Fibroblast of skin of left quadriceps (primary cell): ENCODE measurements at regions not wholly inside any gene's neighbourhood (a gene's known extent, or its start where the extent isn't known, plus 50 kb on each side); places are given as distances from the start of the nearest gene placed in this dataset.
"Not testable (repeated sequence)": the region's sequence is repeated elsewhere in the genome, so short reads cannot be mapped to it uniquely, and the experiment has no call there.

Experiments used
- DNase-seq, 2 experiments: peaks; one replicate each; pipeline ENCODE4 v3.0.0-alpha.2; 2013; ENCODE audit warnings: low read depth in 2 of 2

GRCh38 chr17:5864741-5865657, 205.2 kb upstream of the WSCD1 start:
- DNase-seq: no peak

- no peak for DNase-seq
Observed at GRCh38 chr17:5866978-5867377, 203.2 kb upstream of the WSCD1 start.

- DNase-seq: no peak
Observed at GRCh38 chr17:5869041-5869745, 201.0 kb upstream of the WSCD1 start.

GRCh38 chr17:5870231-5870953, 199.8 kb upstream of the WSCD1 start:
- DNase-seq: no peak

GRCh38 chr17:5871666-5872065, 198.5 kb upstream of the WSCD1 start:
- DNase-seq: no peak

GRCh38 chr17:5872831-5873230, 197.3 kb upstream of the WSCD1 start:
- no peak for DNase-seq

GRCh38 chr17:5873781-5874180, 196.4 kb upstream of the WSCD1 start:
- no peak for DNase-seq

GRCh38 chr17:5874486-5874885, 195.7 kb upstream of the WSCD1 start:
- no peak for DNase-seq

- DNase-seq: no peak
Observed at GRCh38 chr17:5877366-5877765, 192.8 kb upstream of the WSCD1 start.

- no peak for DNase-seq
Observed at GRCh38 chr17:5877948-5878347, 192.2 kb upstream of the WSCD1 start.

- DNase-seq: no peak
Observed at GRCh38 chr17:5881849-5882248, 188.3 kb upstream of the WSCD1 start.

GRCh38 chr17:5883775-5884665, 186.2 kb upstream of the WSCD1 start:
- no peak for DNase-seq

GRCh38 chr17:5885336-5885735, 184.8 kb upstream of the WSCD1 start:
- no peak for DNase-seq

GRCh38 chr17:5888811-5889210, 181.4 kb upstream of the WSCD1 start:
- DNase-seq: no peak

- DNase-seq: no peak
Observed at GRCh38 chr17:5892921-5893675, 177.1 kb upstream of the WSCD1 start.

GRCh38 chr17:5893741-5894140, 176.4 kb upstream of the WSCD1 start:
- no peak for DNase-seq

- DNase-seq: no peak
Observed at GRCh38 chr17:5895276-5895675, 174.9 kb upstream of the WSCD1 start.

GRCh38 chr17:5896215-5896614, 174.0 kb upstream of the WSCD1 start:
- DNase-seq: no peak

- DNase-seq: no peak
Observed at GRCh38 chr17:5897275-5897911, 172.8 kb upstream of the WSCD1 start.

GRCh38 chr17:5897981-5898380, 172.2 kb upstream of the WSCD1 start:
- DNase-seq: not testable (repeated sequence)
